GM23338 (cell line): ENCODE measurements at regions not wholly inside any gene's neighbourhood (a gene's known extent, or its start where the extent isn't known, plus 50 kb on each side); places are given as distances from the start of the nearest gene placed in this dataset.

Source experiments
- ATAC-seq: fragments of 200-7000 bp; cut with Tn5 transposase; 3 replicates; pipeline ENCODE4 v1.9.1; 2020
- DNase-seq: peaks from one replicate; pipeline ENCODE4 v3.0.0-alpha.2; 2015; ENCODE audit warnings: low spot score
- H2AFZ ChIP-seq: fragments of 200-600 bp; sonication (generic); 2 replicates; pipeline ENCODE4 v1.8.0; 2016; ENCODE audit warnings: antibody characterized with exemption, mild to moderate bottlenecking, moderate library complexity
- H3F3A ChIP-seq: fragments of 200-600 bp; sonication (generic); replicated peaks from 2 replicates; pipeline ENCODE4 v1.8.0; 2017; ENCODE audit warnings: antibody characterized with exemption, mixed run types, low read depth
- H3K27ac ChIP-seq: fragments of 200-600 bp; sonication (generic); 2 replicates; pipeline ENCODE4 v1.6.1; 2016; ENCODE audit warnings: low read depth
- H3K27me3 ChIP-seq: fragments of 200-600 bp; sonication (generic); 2 replicates; pipeline ENCODE4 v1.8.0; 2016; ENCODE audit warnings: mild to moderate bottlenecking, mixed run types, moderate library complexity; ENCODE audit not compliant: insufficient read depth
- H3K36me3 ChIP-seq: fragments of 200-600 bp; sonication (generic); 2 replicates; pipeline ENCODE4 v1.8.0; 2016; ENCODE audit warnings: mild to moderate bottlenecking; ENCODE audit not compliant: insufficient read depth
- H3K4me1 ChIP-seq: fragments of 200-600 bp; sonication (generic); 2 replicates; pipeline ENCODE4 v1.8.0; 2016; ENCODE audit warnings: mild to moderate bottlenecking, moderate library complexity; ENCODE audit not compliant: insufficient read depth
- H3K4me2 ChIP-seq: fragments of 200-600 bp; sonication (generic); 2 replicates; pipeline ENCODE4 v1.7.1; 2017; ENCODE audit warnings: mixed run types
- H3K4me3 ChIP-seq: fragments of 200-600 bp; sonication (generic); 2 replicates; pipeline ENCODE4 v1.6.1; 2016; ENCODE audit warnings: mixed run types
- H3K79me2 ChIP-seq: fragments of 200-600 bp; sonication (generic); replicated peaks from 2 replicates; pipeline ENCODE4 v1.8.0; 2017; ENCODE audit warnings: mild to moderate bottlenecking; ENCODE audit not compliant: insufficient read depth
- H3K9me2 ChIP-seq: fragments of 200-600 bp; sonication (generic); 2 replicates; pipeline ENCODE4 v1.8.0; 2017; ENCODE audit not compliant: insufficient read depth
- H4K20me1 ChIP-seq: fragments of 200-600 bp; sonication (generic); replicated peaks from 2 replicates; pipeline ENCODE4 v1.8.0; 2017; ENCODE audit warnings: mild to moderate bottlenecking; ENCODE audit not compliant: insufficient read depth
- H3K27ac Mint-ChIP-seq: 2 replicates; pipeline ENCODE4 v1.8.0; 2020; ENCODE audit warnings: inconsistent platforms, mild to moderate bottlenecking, moderate library complexity, mixed read lengths
- H3K27me3 Mint-ChIP-seq: 3 replicates; pipeline ENCODE4 v1.8.0; 2022; ENCODE audit warnings: low read depth, mild to moderate bottlenecking, moderate library complexity, mixed read lengths, inconsistent platforms; ENCODE audit not compliant: insufficient read depth, poor library complexity
- H3K36me3 Mint-ChIP-seq: 3 replicates; pipeline ENCODE4 v1.8.0; 2021; ENCODE audit warnings: low read depth, mild to moderate bottlenecking, inconsistent platforms, moderate library complexity, mixed read lengths
- H3K4me1 Mint-ChIP-seq: 3 replicates; pipeline ENCODE4 v1.8.0; 2020; ENCODE audit warnings: mild to moderate bottlenecking, inconsistent platforms, mixed read lengths
- H3K4me3 Mint-ChIP-seq: 3 replicates; pipeline ENCODE4 v1.8.0; 2021; ENCODE audit warnings: moderate library complexity, mild to moderate bottlenecking, inconsistent platforms, mixed read lengths
- H3K9me3 Mint-ChIP-seq: 3 replicates; pipeline ENCODE4 v1.8.0; 2020; ENCODE audit warnings: moderate library complexity, mild to moderate bottlenecking, inconsistent platforms, mixed read lengths
- CREB1 ChIP-seq: fragments of 250-450 bp; sonication (Bioruptor Pico); IDR thresholded peaks from 2 replicates; pipeline ENCODE4 v1.5.0; 2020; ENCODE audit warnings: low read depth, mild to moderate bottlenecking, moderate library complexity
- CTCF ChIP-seq, 2 experiments: fragments of 200-600 bp in 1 of 2; sonication (generic) in 1 of 2; conservative IDR thresholded peaks; 2 replicates each; pipeline versions ENCODE4 v1.5.1 to v1.6.1; 2016 to 2017; ENCODE audit warnings: antibody characterized with exemption in 2 of 2, low read depth in 2 of 2, mild to moderate bottlenecking in 2 of 2, moderate library complexity in 1 of 2
- ETS1 ChIP-seq: IDR thresholded peaks from 2 replicates; pipeline ENCODE4 v1.6.1; 2016; ENCODE audit warnings: antibody characterized with exemption
- NANOG ChIP-seq: IDR thresholded peaks from 2 replicates; pipeline ENCODE4 v1.6.1; 2016; ENCODE audit warnings: antibody characterized with exemption, borderline replicate concordance
- POLR2AphosphoS5 ChIP-seq: IDR thresholded peaks from 2 replicates; pipeline ENCODE4 v1.6.1; 2016; ENCODE audit warnings: antibody characterized with exemption, low read depth
- REST ChIP-seq: IDR thresholded peaks from one replicate; pipeline ENCODE4 v1.6.1; 2018; ENCODE audit warnings: antibody characterized with exemption; ENCODE audit not compliant: unreplicated experiment
- STAT1 ChIP-seq: IDR thresholded peaks from one replicate; pipeline ENCODE4 v1.6.1; 2016; ENCODE audit warnings: antibody characterized with exemption; ENCODE audit not compliant: unreplicated experiment
- TF ChIP-seq, protein P1 (sequence below): fragments of 250-450 bp; sonication (Bioruptor Pico); IDR thresholded peaks from 2 replicates; pipeline ENCODE4 v1.5.0; 2020; ENCODE audit warnings: mild to moderate bottlenecking, moderate library complexity

- H3K36me3 Mint-ChIP-seq, result peaks cover 14% of the 10 kb centered on the region
- Histone ChIP-seq H3K4me3 (no peak overlapping the region), H4K20me1 (no peaks in the 10 kb centered on the region), H3F3A (no peaks in the 10 kb centered on the region), H3K27me3 (no peaks in the 10 kb centered on the region), H3K27ac (no peak overlapping the region), H2AFZ (no peak overlapping the region), H3K9me2 (no peaks in the 10 kb centered on the region; the same call in 1 of the 2 replicates), H3K4me2 (no peak overlapping the region), H3K79me2 (no peaks in the 10 kb centered on the region), H3K4me1 (peaks cover 42% of the 10 kb centered on the region), H3K36me3 (no peaks in the 10 kb centered on the region)
- no peaks in the 10 kb centered on the region for H3K9me3 Mint-ChIP-seq
- peaks cover 1% of the 10 kb centered on the region for H3K27me3 Mint-ChIP-seq
- ATAC-seq, result no peak
- no peak overlapping the region for H3K4me3 Mint-ChIP-seq
- TF ChIP-seq CTCF (conservative IDR thresholded peaks at IDR 0.05; ENCODE audit: low read depth in 2 of 2) (no peak), POLR2AphosphoS5 (no peak), ETS1 (no peak), NANOG (no peak), STAT1 (no peak), CREB1 (CRISPR knock-in tag) (no peak)
- DNase-seq, result no peak
- H3K4me1 Mint-ChIP-seq, result peaks cover 35% of the 10 kb centered on the region
- H3K27ac Mint-ChIP-seq, result no peak overlapping the region
Measured at GRCh38 chr3:78281381-78281780, 1241.5 kb downstream of the ROBO2 start.

- Histone ChIP-seq H3K9me2 (no peaks in the 10 kb centered on the region; the same call in 1 of the 2 replicates), H3K4me2 (no peak overlapping the region), H3K36me3 (no peaks in the 10 kb centered on the region), H3K4me3 (no peak overlapping the region), H3F3A (no peaks in the 10 kb centered on the region), H3K4me1 (peaks cover 37% of the 10 kb centered on the region), H3K79me2 (no peaks in the 10 kb centered on the region), H3K27ac (no peak overlapping the region), H4K20me1 (no peaks in the 10 kb centered on the region), H2AFZ (no peak overlapping the region), H3K27me3 (no peaks in the 10 kb centered on the region)
- Mint-ChIP-seq H3K27ac (no peak overlapping the region), H3K4me1 (peaks cover 26% of the 10 kb centered on the region), H3K4me3 (no peak overlapping the region), H3K9me3 (no peaks in the 10 kb centered on the region), H3K36me3 (peaks cover 11% of the 10 kb centered on the region), H3K27me3 (no peaks in the 10 kb centered on the region)
- ATAC-seq (no peak), DNase-seq (no peak)
- TF ChIP-seq REST, result no peak
- TF ChIP-seq, protein P1, sequence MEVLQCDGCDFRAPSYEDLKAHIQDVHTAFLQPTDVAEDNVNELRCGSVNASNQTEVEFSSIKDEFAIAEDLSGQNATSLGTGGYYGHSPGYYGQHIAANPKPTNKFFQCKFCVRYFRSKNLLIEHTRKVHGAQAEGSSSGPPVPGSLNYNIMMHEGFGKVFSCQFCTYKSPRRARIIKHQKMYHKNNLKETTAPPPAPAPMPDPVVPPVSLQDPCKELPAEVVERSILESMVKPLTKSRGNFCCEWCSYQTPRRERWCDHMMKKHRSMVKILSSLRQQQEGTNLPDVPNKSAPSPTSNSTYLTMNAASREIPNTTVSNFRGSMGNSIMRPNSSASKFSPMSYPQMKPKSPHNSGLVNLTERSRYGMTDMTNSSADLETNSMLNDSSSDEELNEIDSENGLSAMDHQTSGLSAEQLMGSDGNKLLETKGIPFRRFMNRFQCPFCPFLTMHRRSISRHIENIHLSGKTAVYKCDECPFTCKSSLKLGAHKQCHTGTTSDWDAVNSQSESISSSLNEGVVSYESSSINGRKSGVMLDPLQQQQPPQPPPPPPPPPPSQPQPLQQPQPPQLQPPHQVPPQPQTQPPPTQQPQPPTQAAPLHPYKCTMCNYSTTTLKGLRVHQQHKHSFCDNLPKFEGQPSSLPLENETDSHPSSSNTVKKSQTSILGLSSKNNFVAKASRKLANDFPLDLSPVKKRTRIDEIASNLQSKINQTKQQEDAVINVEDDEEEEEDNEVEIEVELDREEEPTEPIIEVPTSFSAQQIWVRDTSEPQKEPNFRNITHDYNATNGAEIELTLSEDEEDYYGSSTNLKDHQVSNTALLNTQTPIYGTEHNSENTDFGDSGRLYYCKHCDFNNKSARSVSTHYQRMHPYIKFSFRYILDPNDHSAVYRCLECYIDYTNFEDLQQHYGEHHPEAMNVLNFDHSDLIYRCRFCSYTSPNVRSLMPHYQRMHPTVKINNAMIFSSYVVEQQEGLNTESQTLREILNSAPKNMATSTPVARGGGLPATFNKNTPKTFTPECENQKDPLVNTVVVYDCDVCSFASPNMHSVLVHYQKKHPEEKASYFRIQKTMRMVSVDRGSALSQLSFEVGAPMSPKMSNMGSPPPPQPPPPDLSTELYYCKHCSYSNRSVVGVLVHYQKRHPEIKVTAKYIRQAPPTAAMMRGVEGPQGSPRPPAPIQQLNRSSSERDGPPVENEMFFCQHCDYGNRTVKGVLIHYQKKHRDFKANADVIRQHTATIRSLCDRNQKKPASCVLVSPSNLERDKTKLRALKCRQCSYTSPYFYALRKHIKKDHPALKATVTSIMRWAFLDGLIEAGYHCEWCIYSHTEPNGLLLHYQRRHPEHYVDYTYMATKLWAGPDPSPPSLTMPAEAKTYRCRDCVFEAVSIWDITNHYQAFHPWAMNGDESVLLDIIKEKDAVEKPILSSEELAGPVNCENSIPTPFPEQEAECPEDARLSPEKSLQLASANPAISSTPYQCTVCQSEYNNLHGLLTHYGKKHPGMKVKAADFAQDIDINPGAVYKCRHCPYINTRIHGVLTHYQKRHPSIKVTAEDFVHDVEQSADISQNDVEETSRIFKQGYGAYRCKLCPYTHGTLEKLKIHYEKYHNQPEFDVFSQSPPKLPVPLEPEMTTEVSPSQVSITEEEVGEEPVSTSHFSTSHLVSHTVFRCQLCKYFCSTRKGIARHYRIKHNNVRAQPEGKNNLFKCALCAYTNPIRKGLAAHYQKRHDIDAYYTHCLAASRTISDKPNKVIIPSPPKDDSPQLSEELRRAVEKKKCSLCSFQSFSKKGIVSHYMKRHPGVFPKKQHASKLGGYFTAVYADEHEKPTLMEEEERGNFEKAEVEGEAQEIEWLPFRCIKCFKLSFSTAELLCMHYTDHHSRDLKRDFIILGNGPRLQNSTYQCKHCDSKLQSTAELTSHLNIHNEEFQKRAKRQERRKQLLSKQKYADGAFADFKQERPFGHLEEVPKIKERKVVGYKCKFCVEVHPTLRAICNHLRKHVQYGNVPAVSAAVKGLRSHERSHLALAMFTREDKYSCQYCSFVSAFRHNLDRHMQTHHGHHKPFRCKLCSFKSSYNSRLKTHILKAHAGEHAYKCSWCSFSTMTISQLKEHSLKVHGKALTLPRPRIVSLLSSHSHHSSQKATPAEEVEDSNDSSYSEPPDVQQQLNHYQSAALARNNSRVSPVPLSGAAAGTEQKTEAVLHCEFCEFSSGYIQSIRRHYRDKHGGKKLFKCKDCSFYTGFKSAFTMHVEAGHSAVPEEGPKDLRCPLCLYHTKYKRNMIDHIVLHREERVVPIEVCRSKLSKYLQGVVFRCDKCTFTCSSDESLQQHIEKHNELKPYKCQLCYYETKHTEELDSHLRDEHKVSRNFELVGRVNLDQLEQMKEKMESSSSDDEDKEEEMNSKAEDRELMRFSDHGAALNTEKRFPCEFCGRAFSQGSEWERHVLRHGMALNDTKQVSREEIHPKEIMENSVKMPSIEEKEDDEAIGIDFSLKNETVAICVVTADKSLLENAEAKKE (CRISPR knock-in tag), result no peak
Measured at GRCh38 chr3:78283994-78284393, 1244.1 kb downstream of the ROBO2 start.
